IMR-90 (cell line): ENCODE measurements at regions not wholly inside any gene's neighbourhood (a gene's known extent, or its start where the extent isn't known, plus 50 kb on each side); places are given as distances from the start of the nearest gene placed in this dataset.

ENCODE experiments used
- ATAC-seq: fragments of 200-7000 bp; cut with Tn5 transposase; 2 replicates; pipeline ENCODE4 v1.9.1; 2020; ENCODE audit warnings: low read depth, mild to moderate bottlenecking, moderate library complexity
- BruUV-seq: library from RNA; stranded (reverse); fragments of 400-500 nt; replicated peaks from 2 replicates; lab custom pipeline; 2021; lab: Mats Ljungman, UMichigan
- CTCF ChIA-PET: fragments of 300-600 bp; formaldehyde crosslinking; extraction: SDS; loops from one replicate; lab custom pipeline; 2021; ENCODE audit warnings: antibody characterized with exemption; lab: Yijun Ruan, JAX
- POLR2A ChIA-PET: fragments of 300-600 bp; sonication (Branson Sonifier 250); formaldehyde crosslinking; loops from one replicate; lab custom pipeline; 2022; ENCODE audit warnings: antibody characterized with exemption; ENCODE audit not compliant: unreplicated experiment; lab: Charles Lee
- DNase-seq: peaks from one replicate; pipeline ENCODE4 v3.0.0; 2013
- H2AFZ ChIP-seq: replicated peaks from 2 replicates; pipeline ENCODE3; 2013; ENCODE audit warnings: low read length, mild to moderate bottlenecking; ENCODE audit not compliant: poor library complexity
- H2AK5ac ChIP-seq: 2 replicates; pipeline ENCODE4 v1.6.1; 2013; ENCODE audit warnings: low read depth, low read length, inconsistent platforms
- H2AK9ac ChIP-seq: replicated peaks from 2 replicates; pipeline ENCODE3; 2013; ENCODE audit warnings: mild to moderate bottlenecking, low read depth, low read length, moderate library complexity; ENCODE audit not compliant: poor library complexity
- H2BK120ac ChIP-seq: 2 replicates; pipeline ENCODE4 v1.6.1; 2013; ENCODE audit warnings: low read depth, low read length, inconsistent platforms
- H2BK15ac ChIP-seq: 3 replicates; pipeline ENCODE4 v1.6.1; 2013; ENCODE audit warnings: low read depth, low read length, inconsistent platforms
- H2BK20ac ChIP-seq: 2 replicates; pipeline ENCODE4 v1.6.1; 2013; ENCODE audit warnings: low read depth, mild to moderate bottlenecking, inconsistent platforms, low read length, moderate library complexity
- H2BK5ac ChIP-seq: 2 replicates; pipeline ENCODE4 v1.6.1; 2013; ENCODE audit warnings: mild to moderate bottlenecking, low read depth, low read length, inconsistent platforms; ENCODE audit not compliant: poor library complexity, severe bottlenecking
- H3K14ac ChIP-seq: replicated peaks from 2 replicates; pipeline ENCODE4 v1.6.1; 2013; ENCODE audit warnings: low read depth, low read length, inconsistent platforms
- H3K18ac ChIP-seq: 2 replicates; pipeline ENCODE4 v1.6.1; 2013; ENCODE audit warnings: low read depth, low read length, control low read depth
- H3K23ac ChIP-seq: 2 replicates; pipeline ENCODE4 v1.6.1; 2013; ENCODE audit warnings: low read depth, low read length, inconsistent platforms
- H3K27ac ChIP-seq: 2 replicates; pipeline ENCODE4 v1.5.1; 2013; ENCODE audit warnings: mild to moderate bottlenecking, control low read depth, low read length; ENCODE audit not compliant: insufficient read depth
- H3K27me3 ChIP-seq: 2 replicates; pipeline ENCODE4 v1.6.1; 2013; ENCODE audit warnings: low read length; ENCODE audit not compliant: control insufficient read depth, insufficient read depth
- H3K36me3 ChIP-seq: 2 replicates; pipeline ENCODE4 v1.6.1; 2013; ENCODE audit warnings: low read length, mixed read lengths; ENCODE audit not compliant: control insufficient read depth, insufficient read depth
- H3K4ac ChIP-seq: 2 replicates; pipeline ENCODE4 v1.6.1; 2013; ENCODE audit warnings: low read depth, low read length, inconsistent platforms
- H3K4me1 ChIP-seq: 2 replicates; pipeline ENCODE4 v1.6.1; 2013; ENCODE audit warnings: low read length, mixed read lengths; ENCODE audit not compliant: control insufficient read depth, insufficient read depth
- H3K4me2 ChIP-seq: 2 replicates; pipeline ENCODE4 v1.6.1; 2013; ENCODE audit warnings: low read depth, mild to moderate bottlenecking, control low read depth, low read length, moderate library complexity
- H3K4me3 ChIP-seq: 2 replicates; pipeline ENCODE4 v1.5.1; 2013; ENCODE audit warnings: low read depth, mild to moderate bottlenecking, control low read depth, low read length, moderate library complexity; ENCODE audit not compliant: insufficient read depth
- H3K56ac ChIP-seq: 2 replicates; pipeline ENCODE4 v1.6.1; 2013; ENCODE audit warnings: low read length, inconsistent platforms; ENCODE audit not compliant: insufficient read depth; ENCODE audit errors: extremely low read depth
- H3K79me1 ChIP-seq, 2 experiments: 2 replicates each; pipeline ENCODE4 v1.6.1; 2013; ENCODE audit warnings: low read length in 2 of 2, inconsistent platforms in 1 of 2, low read depth in 1 of 2
- H3K9ac ChIP-seq: 2 replicates; pipeline ENCODE4 v1.6.1; 2013; ENCODE audit warnings: low read depth, low read length, control low read depth
- H3K9me1 ChIP-seq: 2 replicates; pipeline ENCODE4 v1.6.1; 2013; ENCODE audit warnings: low read length, inconsistent platforms; ENCODE audit not compliant: insufficient read depth
- H3K9me3 ChIP-seq: 2 replicates; pipeline ENCODE4 v1.6.1; 2013; ENCODE audit warnings: low read length; ENCODE audit not compliant: control insufficient read depth, insufficient read depth
- H4K20me1 ChIP-seq: 2 replicates; pipeline ENCODE4 v1.6.1; 2013; ENCODE audit warnings: low read length, inconsistent platforms; ENCODE audit not compliant: insufficient read depth
- H4K5ac ChIP-seq: 2 replicates; pipeline ENCODE4 v1.6.1; 2013; ENCODE audit warnings: mild to moderate bottlenecking, low read depth, low read length, control low read depth
- H4K8ac ChIP-seq, 2 experiments: 2 replicates each; pipeline ENCODE4 v1.6.1; 2013; ENCODE audit warnings: low read depth in 2 of 2, low read length in 2 of 2, control low read depth in 1 of 2, inconsistent platforms in 1 of 2
- H4K91ac ChIP-seq: 2 replicates; pipeline ENCODE4 v1.6.1; 2013; ENCODE audit warnings: low read depth, low read length, inconsistent platforms; ENCODE audit not compliant: insufficient read depth
- POLR2A ChIP-seq: IDR thresholded peaks from 2 replicates; pipeline ENCODE4 v1.6.1; 2012; ENCODE audit warnings: mild to moderate bottlenecking, low read depth, low read length
- RAD21 ChIP-seq: IDR thresholded peaks from 2 replicates; pipeline ENCODE4 v1.6.1; 2012; ENCODE audit warnings: low read length, improper control_type of control experiment
- WGBS, 2 experiments: methylation state at CpG; one replicate each; pipeline versions ENCODE4 v1.1.5 to v1.1.7; 2013; ENCODE audit warnings: missing lambda C conversion rate in 2 of 2; ENCODE audit not compliant: insufficient read length in 1 of 2; ENCODE audit errors: extremely low coverage in 2 of 2; 5-methylcytosine and 5-hydroxymethylcytosine counted together
- dilution Hi-C: fragments of 300-500 bp; cut with HindIII; formaldehyde crosslinking; loops from one replicate; pipeline ENCODE4 v1.14.3; 2018; ENCODE audit warnings: low sequenced_read_pairs; ENCODE audit not compliant: unreplicated experiment
- in situ Hi-C: fragments of 300-500 bp; cut with MboI; formaldehyde crosslinking; loops from 3 replicates; pipeline ENCODE4 v1.14.3; 2019; ENCODE audit warnings: low sequenced_read_pairs, inconsistent platforms, mixed read lengths
- intact Hi-C: fragments of 100-400 bp; cut with micrococcal nuclease; formaldehyde crosslinking; loops from 2 replicates; pipeline ENCODE4 v1.10.0; 2022
- TF ChIP-seq, protein P1 (sequence below): fragments of 150-350 bp; IDR thresholded peaks from 2 replicates; pipeline ENCODE4 v1.6.1; 2016; ENCODE audit warnings: low read depth, mild to moderate bottlenecking, low read length, moderate library complexity, borderline replicate concordance

GRCh38 chr6:142693441-142693840 lies 251.5 kb downstream of the HIVEP2 start:
- H2BK20ac ChIP-seq = no peak overlapping the region
- no peak overlapping the region for H2AFZ ChIP-seq
- H4K20me1 ChIP-seq = no peaks in the 10 kb centered on the region
- dilution Hi-C loops (no loop called here), in situ Hi-C loops (loop anchor here (5.0 to 25.0 kb wide), 4 partner anchors 259 to 1319 kb away; partner anchors contain the start of gene PLAGL1), intact Hi-C loops (loop anchor here (1.0 to 5.0 kb wide), 7 partner anchors 194 to 734 kb away; partner anchors contain the start of gene HIVEP2)
- no peak overlapping the region for H2AK9ac ChIP-seq
- no peak overlapping the region for H3K23ac ChIP-seq
- peaks cover 3% of the 10 kb centered on the region for H3K4me1 ChIP-seq
- H3K27ac ChIP-seq = no peak overlapping the region
- no peak overlapping the region for H4K5ac ChIP-seq
- 0 out of 2 replicates have a peak overlapping the region, but pooled peaks have one; percentile 45 for H3K14ac ChIP-seq
- peak overlapping the region; percentile 22 for H2BK5ac ChIP-seq
- no peaks in the 10 kb centered on the region for H3K79me1 ChIP-seq
- peak overlapping the region; percentile 21; the same call in 1 of the 2 replicates for H3K4me2 ChIP-seq
- no peak overlapping the region for H4K91ac ChIP-seq
- no peaks in the 10 kb centered on the region for H3K9me3 ChIP-seq
- no peak overlapping the region for H3K9ac ChIP-seq
- peak overlapping the region; percentile 70 for H2BK120ac ChIP-seq
- no peak overlapping the region for H3K4me3 ChIP-seq
- no peak overlapping the region for H3K56ac ChIP-seq
- no peaks in the 10 kb centered on the region for H3K36me3 ChIP-seq
- H2AK5ac ChIP-seq = no peak overlapping the region
- H3K9me1 ChIP-seq = no peaks in the 10 kb centered on the region
- H3K27me3 ChIP-seq = no peaks in the 10 kb centered on the region
- peak overlapping the region in 1 of 2 experiments; percentile 33; a peak in 1 of 4 replicates for H4K8ac ChIP-seq
- WGBS, 2 experiments = 100% methylated on average over 1 of the region's 4 CpGs; no CpG with 5 or more reads in 1 of the 2 experiments
- POLR2A ChIA-PET = no interaction called here
- peak overlapping the region; percentile 60; the same call in 1 of the 2 replicates for H3K4ac ChIP-seq
- H3K18ac ChIP-seq = no peak overlapping the region
- no TSS peak for BruUV-seq
- DNase-seq (peak; percentile 68), ATAC-seq (peak; percentile 43; the same call in 1 of the 2 replicates)
- H2BK15ac ChIP-seq = peak overlapping the region; percentile 11; the same call in 1 of the 3 replicates
- CTCF ChIA-PET = interaction anchor here (0.6 to 2.3 kb wide), 5 partner anchors 13 to 735 kb away, joined by 3 to 16 read pairs (median 4); no protein-coding TSS in a partner anchor
- TF ChIP-seq, protein P1, sequence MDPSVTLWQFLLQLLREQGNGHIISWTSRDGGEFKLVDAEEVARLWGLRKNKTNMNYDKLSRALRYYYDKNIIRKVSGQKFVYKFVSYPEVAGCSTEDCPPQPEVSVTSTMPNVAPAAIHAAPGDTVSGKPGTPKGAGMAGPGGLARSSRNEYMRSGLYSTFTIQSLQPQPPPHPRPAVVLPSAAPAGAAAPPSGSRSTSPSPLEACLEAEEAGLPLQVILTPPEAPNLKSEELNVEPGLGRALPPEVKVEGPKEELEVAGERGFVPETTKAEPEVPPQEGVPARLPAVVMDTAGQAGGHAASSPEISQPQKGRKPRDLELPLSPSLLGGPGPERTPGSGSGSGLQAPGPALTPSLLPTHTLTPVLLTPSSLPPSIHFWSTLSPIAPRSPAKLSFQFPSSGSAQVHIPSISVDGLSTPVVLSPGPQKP = no peak
- no peak for TF ChIP-seq POLR2A
- 0 out of 2 replicates have a peak, but pooled peaks have one; percentile 2 for TF ChIP-seq RAD21
